Activated CD4-positive, alpha-beta memory T cell treated with anti-CD3 and anti-CD28 coated beads for 36 hours (primary cell): ENCODE measurements at regions not wholly inside any gene's neighbourhood (a gene's known extent, or its start where the extent isn't known, plus 50 kb on each side); places are given as distances from the start of the nearest gene placed in this dataset.

Experiments
- CTCF ChIA-PET: fragments of 350-600 bp; sonication (Branson Sonifier 250); formaldehyde crosslinking; loops from one replicate; lab custom pipeline; 2021; ENCODE audit warnings: antibody characterized with exemption, inconsistent platforms; lab: Charles Lee
- POLR2A ChIA-PET: fragments of 350-600 bp; sonication (Branson Sonifier 250); formaldehyde crosslinking; loops from one replicate; lab custom pipeline; 2021; ENCODE audit warnings: antibody characterized with exemption; lab: Charles Lee
- DNase-seq: peaks from one replicate; pipeline ENCODE4 v3.0.0-alpha.2; 2020
- H3K27ac Mint-ChIP-seq: one replicate; pipeline ENCODE4 v1.8.0; 2021; ENCODE audit warnings: mixed read lengths
- H3K27me3 Mint-ChIP-seq: one replicate; pipeline ENCODE4 v1.8.0; 2021; ENCODE audit warnings: mixed read lengths
- H3K36me3 Mint-ChIP-seq: one replicate; pipeline ENCODE4 v1.8.0; 2021; ENCODE audit warnings: mixed read lengths
- H3K4me1 Mint-ChIP-seq: one replicate; pipeline ENCODE4 v1.8.0; 2021; ENCODE audit warnings: low read depth, mixed read lengths
- H3K4me3 Mint-ChIP-seq: one replicate; pipeline ENCODE4 v1.8.0; 2021; ENCODE audit warnings: mild to moderate bottlenecking, mixed read lengths
- H3K9me3 Mint-ChIP-seq: one replicate; pipeline ENCODE4 v1.8.0; 2021; ENCODE audit warnings: mixed read lengths
- intact Hi-C: fragments of 100-400 bp; cut with micrococcal nuclease; formaldehyde crosslinking; loops from one replicate; pipeline ENCODE4 v1.15.1; 2023

GRCh38 chr11:37747121-37747520 lies 1149.1 kb upstream of the RAG2 start:
- no peak overlapping the region for H3K27ac Mint-ChIP-seq
- H3K36me3 Mint-ChIP-seq = no peaks in the 10 kb centered on the region
- DNase-seq = no peak
- peaks cover 7% of the 10 kb centered on the region for H3K9me3 Mint-ChIP-seq
- no peaks in the 10 kb centered on the region for H3K27me3 Mint-ChIP-seq
- H3K4me3 Mint-ChIP-seq = no peak overlapping the region
- POLR2A ChIA-PET = no interaction called here
- intact Hi-C loops = no loop called here
- H3K4me1 Mint-ChIP-seq = no peaks in the 10 kb centered on the region
- CTCF ChIA-PET = no interaction called here

GRCh38 chr11:37727371-37727770 lies 1129.3 kb upstream of the RAG2 start:
- no peak for DNase-seq
- Mint-ChIP-seq H3K4me3 (no peak overlapping the region), H3K27ac (no peak overlapping the region), H3K9me3 (peaks cover 3% of the 10 kb centered on the region), H3K27me3 (no peaks in the 10 kb centered on the region), H3K4me1 (no peaks in the 10 kb centered on the region), H3K36me3 (no peaks in the 10 kb centered on the region)
- POLR2A ChIA-PET = no interaction called here
- CTCF ChIA-PET = no interaction called here
- intact Hi-C loops = no loop called here

- no peaks in the 10 kb centered on the region for H3K4me1 Mint-ChIP-seq
- no peak for DNase-seq
- H3K36me3 Mint-ChIP-seq = no peaks in the 10 kb centered on the region
- H3K27ac Mint-ChIP-seq = no peak overlapping the region
- intact Hi-C loops = no loop called here
- peaks cover 12% of the 10 kb centered on the region for H3K9me3 Mint-ChIP-seq
- ChIA-PET CTCF (no interaction called here), POLR2A (no interaction called here)
- no peaks in the 10 kb centered on the region for H3K27me3 Mint-ChIP-seq
- no peak overlapping the region for H3K4me3 Mint-ChIP-seq
Observed at GRCh38 chr11:37724315-37724714, 1126.3 kb upstream of the RAG2 start.

- H3K4me1 Mint-ChIP-seq = no peaks in the 10 kb centered on the region
- CTCF ChIA-PET = no interaction called here
- no peak overlapping the region for H3K27ac Mint-ChIP-seq
- H3K36me3 Mint-ChIP-seq = no peaks in the 10 kb centered on the region
- no peaks in the 10 kb centered on the region for H3K27me3 Mint-ChIP-seq
- intact Hi-C loops = no loop called here
- peaks cover 17% of the 10 kb centered on the region for H3K9me3 Mint-ChIP-seq
- H3K4me3 Mint-ChIP-seq = no peak overlapping the region
- no peak for DNase-seq
- POLR2A ChIA-PET = no interaction called here
Observed at GRCh38 chr11:37721485-37721884, 1123.4 kb upstream of the RAG2 start.

DNA sequence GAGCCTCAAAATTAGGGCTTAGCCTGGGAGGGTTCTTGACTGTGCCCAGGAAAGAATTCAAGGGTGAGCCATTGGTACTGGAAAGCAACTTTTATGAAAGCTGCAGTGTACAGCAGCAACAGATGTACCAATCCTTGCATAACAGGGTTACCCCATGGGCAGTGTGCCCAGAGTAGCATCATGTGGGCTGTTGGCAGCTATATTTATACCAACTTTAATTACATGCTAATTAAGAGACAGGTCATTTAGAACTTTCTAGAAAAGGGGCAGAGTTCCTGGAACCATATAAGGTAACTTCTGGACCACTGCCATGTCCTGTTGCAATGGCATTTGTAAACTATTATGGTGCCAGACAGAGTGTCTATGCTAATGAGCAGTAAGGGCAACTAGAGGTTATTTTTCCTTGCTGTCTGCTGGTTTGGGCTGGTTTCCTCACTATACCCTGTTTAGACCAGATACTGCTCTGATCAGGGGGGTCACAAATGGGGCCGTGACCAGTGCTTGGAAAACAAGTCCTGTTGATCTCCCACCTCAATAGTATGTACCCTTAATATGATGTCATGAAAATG lies 1120.5 kb upstream of the RAG2 start:
- H3K27ac Mint-ChIP-seq = no peak overlapping the region
- H3K27me3 Mint-ChIP-seq = no peaks in the 10 kb centered on the region
- H3K36me3 Mint-ChIP-seq = no peaks in the 10 kb centered on the region
- no peaks in the 10 kb centered on the region for H3K4me1 Mint-ChIP-seq
- POLR2A ChIA-PET = no interaction called here
- CTCF ChIA-PET = no interaction called here
- intact Hi-C loops = no loop called here
- no peak for DNase-seq
- peaks cover 14% of the 10 kb centered on the region for H3K9me3 Mint-ChIP-seq
- H3K4me3 Mint-ChIP-seq = no peak overlapping the region

DNA sequence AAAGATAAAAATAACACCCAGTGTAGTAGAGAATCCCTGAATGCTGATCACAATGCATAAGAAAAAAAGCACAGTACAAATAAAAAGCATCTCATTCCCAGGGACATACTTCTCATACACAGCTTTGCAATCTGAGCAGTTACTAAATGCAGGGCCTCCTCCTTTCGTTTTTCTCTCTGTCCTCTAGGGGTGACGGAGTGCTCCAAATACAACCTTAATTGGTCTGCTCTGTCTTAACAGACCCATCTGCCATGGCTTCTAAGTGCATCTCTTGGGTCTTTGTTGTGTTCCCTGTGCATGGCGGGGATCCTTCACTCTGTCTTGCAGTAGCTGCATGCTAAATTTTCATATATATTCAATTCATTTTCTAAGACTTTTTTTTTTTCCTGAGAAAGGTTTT lies 1114.2 kb upstream of the RAG2 start:
- H3K27ac Mint-ChIP-seq = no peak overlapping the region
- H3K36me3 Mint-ChIP-seq = no peaks in the 10 kb centered on the region

DNA sequence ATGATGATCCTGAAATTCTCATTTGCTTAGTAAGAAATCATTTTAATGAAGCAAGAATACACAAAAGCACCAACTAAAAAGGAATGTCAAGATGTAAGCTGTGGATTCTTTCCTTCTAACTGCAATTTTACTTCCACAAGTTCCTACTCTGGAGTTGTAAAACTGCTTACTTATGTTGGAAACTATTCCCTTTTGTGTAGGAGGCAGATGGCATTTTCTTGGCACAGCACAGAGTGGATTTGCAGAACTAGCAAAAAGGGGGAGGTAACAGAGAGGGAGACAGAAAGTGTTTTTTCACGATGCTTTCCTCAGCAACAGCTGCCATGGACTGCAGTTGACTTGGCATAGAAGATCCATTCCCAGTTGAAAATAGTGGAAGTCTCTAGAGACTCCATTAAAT lies 1112.0 kb upstream of the RAG2 start:
- ChIA-PET CTCF (no interaction called here), POLR2A (no interaction called here)
- H3K27ac Mint-ChIP-seq = no peak overlapping the region
- no peaks in the 10 kb centered on the region for H3K4me1 Mint-ChIP-seq
- no peaks in the 10 kb centered on the region for H3K27me3 Mint-ChIP-seq
- DNase-seq = no peak
- H3K9me3 Mint-ChIP-seq = peaks cover 15% of the 10 kb centered on the region
- intact Hi-C loops = no loop called here
- H3K36me3 Mint-ChIP-seq = no peaks in the 10 kb centered on the region
- no peak overlapping the region for H3K4me3 Mint-ChIP-seq

More for the DNA sequence above, 1114.2 kb upstream of the RAG2 start:
- ChIA-PET POLR2A (no interaction called here), CTCF (no interaction called here)
- no peak overlapping the region for H3K4me3 Mint-ChIP-seq
- no peaks in the 10 kb centered on the region for H3K27me3 Mint-ChIP-seq
- peaks cover 9% of the 10 kb centered on the region for H3K9me3 Mint-ChIP-seq
- no peaks in the 10 kb centered on the region for H3K4me1 Mint-ChIP-seq
- DNase-seq = no peak
- intact Hi-C loops = no loop called here

DNA sequence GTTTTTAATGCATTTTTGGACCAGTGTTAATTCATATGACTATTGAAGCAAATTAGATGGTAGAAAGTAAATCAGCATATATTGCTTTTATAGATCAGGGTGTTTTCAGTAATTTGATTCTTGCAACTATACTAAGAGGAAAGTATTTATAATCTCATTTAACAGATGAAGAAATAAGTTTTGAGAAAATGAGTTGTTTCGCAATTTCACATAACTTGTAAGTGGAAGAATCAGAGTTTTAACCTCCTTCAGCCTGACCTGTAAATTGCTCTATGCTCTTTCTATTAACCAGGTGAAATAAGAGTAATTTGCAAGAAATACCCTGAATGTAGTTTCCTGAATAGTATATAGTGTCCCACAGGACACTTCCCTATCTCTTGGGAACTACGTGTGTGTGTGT lies 1106.8 kb upstream of the RAG2 start:
- DNase-seq = no peak
- CTCF ChIA-PET = no interaction called here
- no peak overlapping the region for H3K27ac Mint-ChIP-seq
- H3K9me3 Mint-ChIP-seq = peaks cover 24% of the 10 kb centered on the region
- POLR2A ChIA-PET = no interaction called here
- H3K36me3 Mint-ChIP-seq = no peaks in the 10 kb centered on the region
- no peak overlapping the region for H3K4me3 Mint-ChIP-seq
- H3K27me3 Mint-ChIP-seq = no peaks in the 10 kb centered on the region
- no peaks in the 10 kb centered on the region for H3K4me1 Mint-ChIP-seq
- intact Hi-C loops = no loop called here

GRCh38 chr11:37699644-37700043 lies 1101.6 kb upstream of the RAG2 start:
- H3K36me3 Mint-ChIP-seq = no peaks in the 10 kb centered on the region
- intact Hi-C loops = no loop called here
- CTCF ChIA-PET = no interaction called here
- H3K4me1 Mint-ChIP-seq = no peaks in the 10 kb centered on the region
- POLR2A ChIA-PET = no interaction called here
- no peak for DNase-seq
- peaks cover 33% of the 10 kb centered on the region for H3K9me3 Mint-ChIP-seq
- no peak overlapping the region for H3K4me3 Mint-ChIP-seq
- H3K27me3 Mint-ChIP-seq = no peaks in the 10 kb centered on the region
- no peak overlapping the region for H3K27ac Mint-ChIP-seq

DNA sequence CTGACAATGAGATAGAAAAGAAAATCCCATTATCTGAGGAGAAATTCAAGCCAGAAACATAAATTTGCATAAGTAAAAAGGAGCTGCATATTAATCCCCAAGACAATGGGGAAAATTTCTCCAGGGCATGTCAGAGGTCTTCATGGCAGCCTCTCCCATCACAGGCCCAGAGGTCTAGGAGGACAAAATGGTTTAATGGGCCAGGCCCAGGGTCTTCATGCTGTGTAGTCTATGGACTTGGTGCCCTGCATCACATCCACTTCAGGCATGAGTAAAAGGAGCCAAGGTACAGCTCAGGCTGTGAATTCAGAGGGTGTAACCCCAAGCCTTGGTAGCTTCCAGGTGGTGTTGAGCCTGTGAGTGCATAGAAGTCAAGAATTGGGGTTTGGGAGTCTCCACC lies 1097.2 kb upstream of the RAG2 start:
- no peaks in the 10 kb centered on the region for H3K4me1 Mint-ChIP-seq
- POLR2A ChIA-PET = no interaction called here
- H3K27me3 Mint-ChIP-seq = no peaks in the 10 kb centered on the region

DNA sequence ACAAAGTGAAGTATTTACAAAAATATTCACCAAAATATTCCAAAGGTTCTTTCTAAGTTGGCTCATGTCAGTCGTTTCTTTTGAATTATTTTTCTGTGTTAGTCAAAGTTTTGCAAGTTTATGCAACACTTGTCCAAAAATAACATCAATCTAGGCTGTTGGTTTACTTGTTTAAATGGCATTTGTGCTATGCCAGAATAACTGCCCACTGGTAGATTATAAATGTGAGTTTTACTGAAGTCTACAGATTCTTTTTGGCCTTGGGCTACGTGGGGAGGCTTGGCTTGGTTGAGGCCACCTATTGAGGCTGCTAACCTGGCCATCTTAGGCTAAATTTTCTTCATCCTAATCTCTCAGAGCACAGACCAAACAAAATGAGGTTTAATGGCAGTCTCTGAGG lies 1091.9 kb upstream of the RAG2 start:
- peaks cover 24% of the 10 kb centered on the region for H3K9me3 Mint-ChIP-seq
- no peak for DNase-seq
- intact Hi-C loops = no loop called here
- no peaks in the 10 kb centered on the region for H3K36me3 Mint-ChIP-seq
- no peaks in the 10 kb centered on the region for H3K27me3 Mint-ChIP-seq
- ChIA-PET CTCF (no interaction called here), POLR2A (no interaction called here)
- no peak overlapping the region for H3K27ac Mint-ChIP-seq
- H3K4me1 Mint-ChIP-seq = no peaks in the 10 kb centered on the region
- no peak overlapping the region for H3K4me3 Mint-ChIP-seq

More for the DNA sequence above, 1097.2 kb upstream of the RAG2 start:
- DNase-seq = no peak
- CTCF ChIA-PET = no interaction called here
- H3K36me3 Mint-ChIP-seq = no peaks in the 10 kb centered on the region
- no peak overlapping the region for H3K27ac Mint-ChIP-seq
- H3K9me3 Mint-ChIP-seq = peaks cover 37% of the 10 kb centered on the region
- H3K4me3 Mint-ChIP-seq = no peak overlapping the region
- intact Hi-C loops = no loop called here

- intact Hi-C loops = no loop called here
- Mint-ChIP-seq H3K36me3 (no peaks in the 10 kb centered on the region), H3K4me1 (no peaks in the 10 kb centered on the region), H3K27me3 (no peaks in the 10 kb centered on the region), H3K9me3 (peaks cover 13% of the 10 kb centered on the region), H3K27ac (no peak overlapping the region), H3K4me3 (no peak overlapping the region)
- no peak for DNase-seq
- ChIA-PET CTCF (no interaction called here), POLR2A (no interaction called here)
Observed at GRCh38 chr11:37688456-37688855, 1090.4 kb upstream of the RAG2 start.

DNA sequence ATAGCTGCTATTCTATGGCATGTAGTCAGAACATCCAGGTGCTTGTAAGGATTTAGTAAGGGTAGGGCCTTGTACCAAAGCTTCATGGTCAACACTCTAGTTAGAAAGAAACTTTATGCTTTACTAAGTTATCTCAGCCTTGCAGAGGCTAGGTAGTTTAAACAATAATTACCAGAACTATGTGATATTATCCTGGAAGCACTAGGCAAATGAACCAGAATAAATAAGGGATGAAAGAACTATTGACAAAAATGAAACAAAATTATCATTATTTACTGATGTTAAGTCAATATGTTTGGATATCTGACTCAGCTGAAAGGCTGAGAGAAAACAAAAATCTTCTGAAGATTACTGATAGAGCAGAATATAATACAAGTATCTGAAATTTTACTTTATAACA lies 1089.1 kb upstream of the RAG2 start:
- H3K9me3 Mint-ChIP-seq = peaks cover 10% of the 10 kb centered on the region
- no peak for DNase-seq
- H3K36me3 Mint-ChIP-seq = no peaks in the 10 kb centered on the region
- no peaks in the 10 kb centered on the region for H3K4me1 Mint-ChIP-seq
- ChIA-PET POLR2A (no interaction called here), CTCF (no interaction called here)
- H3K4me3 Mint-ChIP-seq = no peak overlapping the region
- no peaks in the 10 kb centered on the region for H3K27me3 Mint-ChIP-seq
- intact Hi-C loops = no loop called here
- H3K27ac Mint-ChIP-seq = no peak overlapping the region
